Osteoblast (primary cell): ENCODE measurements at regions not wholly inside any gene's neighbourhood (a gene's known extent, or its start where the extent isn't known, plus 50 kb on each side); places are given as distances from the start of the nearest gene placed in this dataset.

Experiments
- DNase-seq: peaks from one replicate; pipeline ENCODE4 v3.0.0; 2011; ENCODE audit warnings: low spot score, mixed read lengths; ENCODE audit not compliant: insufficient read length; ENCODE audit errors: missing footprints
- H2AFZ ChIP-seq: 2 replicates; pipeline ENCODE4 v1.6.0; 2011; ENCODE audit warnings: mild to moderate bottlenecking, low read length
- H3K27ac ChIP-seq: 2 replicates; pipeline ENCODE4 v1.5.1; 2011; ENCODE audit warnings: mild to moderate bottlenecking, low read depth, low read length, moderate library complexity
- H3K27me3 ChIP-seq: 2 replicates; pipeline ENCODE4 v1.6.0; 2012; ENCODE audit warnings: mild to moderate bottlenecking, control low read depth, inconsistent platforms, low read length, moderate library complexity; ENCODE audit not compliant: insufficient read depth
- H3K36me3 ChIP-seq: 2 replicates; pipeline ENCODE4 v1.5.1; 2011; ENCODE audit warnings: mild to moderate bottlenecking, low read length, control low read depth, moderate library complexity; ENCODE audit not compliant: insufficient read depth
- H3K4me1 ChIP-seq: 2 replicates; pipeline ENCODE4 v1.5.1; 2011; ENCODE audit warnings: mild to moderate bottlenecking, low read length, control low read depth, moderate library complexity; ENCODE audit not compliant: insufficient read depth
- H3K4me2 ChIP-seq: 2 replicates; pipeline ENCODE4 v1.6.0; 2011; ENCODE audit warnings: mild to moderate bottlenecking, low read length; ENCODE audit not compliant: insufficient read depth
- H3K4me3 ChIP-seq: fragments of 200-600 bp; sonication (generic); 3 replicates; pipeline ENCODE4 v1.5.1; 2012; ENCODE audit warnings: mild to moderate bottlenecking, low read length, inconsistent platforms; ENCODE audit not compliant: insufficient read depth
- H3K79me2 ChIP-seq: 2 replicates; pipeline ENCODE4 v1.6.0; 2012; ENCODE audit warnings: mild to moderate bottlenecking, low read length, control low read depth, inconsistent platforms; ENCODE audit not compliant: insufficient read depth
- H3K9me3 ChIP-seq: 2 replicates; pipeline ENCODE4 v1.5.1; 2011; ENCODE audit warnings: low read depth, low read length, control low read depth
- H4K20me1 ChIP-seq: 2 replicates; pipeline ENCODE4 v1.6.0; 2012; ENCODE audit warnings: mild to moderate bottlenecking, low read length, control low read depth; ENCODE audit not compliant: insufficient read depth
- CTCF ChIP-seq: IDR thresholded peaks from 2 replicates; pipeline ENCODE4 v1.5.1; 2011; ENCODE audit warnings: mild to moderate bottlenecking, low read depth, low read length, moderate library complexity; ENCODE audit errors: extremely low read depth

DNA sequence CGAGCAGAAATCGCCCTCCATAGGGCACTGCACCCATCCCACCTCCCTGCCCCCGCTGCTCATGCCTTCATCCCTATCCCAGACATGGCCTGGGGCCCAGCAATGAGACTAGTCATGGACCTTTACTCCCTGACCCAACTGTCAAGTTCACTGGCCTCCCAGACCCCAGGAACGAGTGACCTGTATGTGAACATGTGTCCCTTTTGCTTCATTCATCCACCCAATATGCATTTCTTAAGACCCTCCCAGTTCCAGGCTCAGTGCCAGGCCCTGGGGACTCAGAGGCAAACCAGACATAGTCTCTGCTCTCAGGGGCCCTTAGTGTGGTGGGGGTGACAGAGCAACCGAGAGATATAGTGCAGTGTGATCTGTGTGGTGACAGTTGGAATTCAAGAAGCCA lies 67.0 kb downstream of the EFNB1 start:
- Histone ChIP-seq H3K27ac (no peak overlapping the region), H3K36me3 (no peaks in the 10 kb centered on the region), H3K79me2 (no peaks in the 10 kb centered on the region), H4K20me1 (no peaks in the 10 kb centered on the region), H3K27me3 (peaks cover 9% of the 10 kb centered on the region), H3K4me2 (no peak overlapping the region), H3K4me3 (no peak overlapping the region), H3K4me1 (peaks cover 5% of the 10 kb centered on the region), H2AFZ (no peak overlapping the region), H3K9me3 (no peaks in the 10 kb centered on the region)
- DNase-seq: no peak
- TF ChIP-seq CTCF: no peak

GRCh38 chrX:68895341-68895755 lies 66.5 kb downstream of the EFNB1 start:
- DNase-seq: no peak
- Histone ChIP-seq H3K4me2 (no peak overlapping the region), H3K27ac (no peak overlapping the region), H3K27me3 (peaks cover 7% of the 10 kb centered on the region), H3K36me3 (no peaks in the 10 kb centered on the region), H4K20me1 (no peaks in the 10 kb centered on the region), H3K9me3 (no peaks in the 10 kb centered on the region), H2AFZ (no peak overlapping the region), H3K4me3 (no peak overlapping the region), H3K79me2 (no peaks in the 10 kb centered on the region), H3K4me1 (peaks cover 5% of the 10 kb centered on the region)
- no peak for TF ChIP-seq CTCF

DNA sequence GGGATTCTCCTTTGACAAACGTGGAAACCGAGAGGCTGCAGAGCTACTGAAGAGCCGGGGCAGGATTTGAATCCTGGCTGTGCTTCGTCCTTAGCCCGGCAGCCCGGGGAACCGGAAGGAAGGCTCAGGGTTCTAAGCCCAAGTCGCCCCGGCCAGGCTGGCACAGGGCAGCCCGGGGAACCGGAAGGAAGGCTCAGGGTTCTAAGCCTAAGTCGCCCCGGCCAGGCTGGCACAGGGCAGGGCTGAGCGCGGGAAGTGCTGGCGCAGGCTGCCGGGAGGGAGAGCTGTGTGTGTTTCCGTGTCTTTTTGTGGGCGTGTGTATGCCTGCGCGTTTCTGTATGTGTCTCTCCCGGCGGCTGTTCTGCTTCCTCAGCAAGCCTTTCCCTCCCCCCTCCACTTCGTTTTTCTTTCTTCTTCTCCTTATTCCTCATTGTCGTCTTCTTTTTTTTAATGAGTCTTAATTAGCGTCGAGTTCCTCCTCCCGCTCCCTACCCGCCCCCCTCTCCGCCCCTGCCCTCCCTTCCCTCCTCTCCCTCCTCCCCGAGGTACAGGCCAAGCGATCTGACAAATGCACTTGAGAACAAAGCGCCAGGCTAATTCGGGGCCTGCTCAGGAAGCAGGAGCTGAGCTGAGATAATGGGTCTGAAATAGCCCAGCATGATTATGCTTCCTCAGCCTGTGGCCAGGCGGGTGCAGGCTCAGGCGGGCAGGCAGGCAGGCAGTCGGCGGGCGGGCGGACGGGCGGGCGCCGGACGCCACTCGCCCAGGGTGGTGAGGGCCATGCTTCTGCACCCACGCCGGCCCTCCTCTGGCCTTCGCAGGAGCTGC lies 65.9 kb downstream of the EFNB1 start:
- no peak for TF ChIP-seq CTCF
- Histone ChIP-seq H3K27ac (no peak overlapping the region), H3K4me1 (peaks cover 5% of the 10 kb centered on the region), H3K36me3 (no peaks in the 10 kb centered on the region), H3K27me3 (peaks cover 12% of the 10 kb centered on the region), H3K79me2 (no peaks in the 10 kb centered on the region), H3K4me3 (peak overlapping the region; percentile 25), H3K9me3 (no peaks in the 10 kb centered on the region), H3K4me2 (peak overlapping the region; percentile 43), H2AFZ (peak overlapping the region; percentile 51), H4K20me1 (no peaks in the 10 kb centered on the region)
- DNase-seq: peak; percentile 88

DNA sequence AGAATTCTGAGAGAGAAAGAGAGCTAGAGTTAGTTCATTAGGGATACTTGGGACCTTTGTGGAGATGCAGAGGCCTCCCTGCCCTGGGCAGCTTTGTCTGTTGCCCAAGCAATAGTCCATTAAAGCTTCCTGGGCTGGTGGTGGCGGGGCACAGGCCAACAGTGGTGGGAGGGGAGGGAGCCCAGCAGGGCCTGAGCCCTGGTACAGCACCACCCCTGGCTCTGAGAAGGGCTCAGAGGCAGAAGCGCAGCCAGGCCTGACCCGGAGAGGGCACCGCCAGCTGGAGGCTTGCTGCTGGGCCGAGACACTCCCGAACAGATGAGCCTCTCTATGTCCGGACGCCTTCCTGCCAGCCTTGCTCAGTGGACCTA lies 65.3 kb downstream of the EFNB1 start:
- Histone ChIP-seq H3K27me3 (peaks cover 18% of the 10 kb centered on the region), H4K20me1 (no peaks in the 10 kb centered on the region), H3K36me3 (no peaks in the 10 kb centered on the region), H2AFZ (peak overlapping the region; percentile 51), H3K27ac (no peak overlapping the region), H3K4me3 (no peak overlapping the region), H3K9me3 (no peaks in the 10 kb centered on the region), H3K4me2 (no peak overlapping the region), H3K79me2 (no peaks in the 10 kb centered on the region), H3K4me1 (peaks cover 5% of the 10 kb centered on the region)
- no peak for TF ChIP-seq CTCF
- no peak for DNase-seq
